K562 (cell line): ENCODE measurements at regions not wholly inside any gene's neighbourhood (a gene's known extent, or its start where the extent isn't known, plus 50 kb on each side); places are given as distances from the start of the nearest gene placed in this dataset.

Experiments used
- CCAR2 ChIP-seq: fragments of 200-400 bp; formaldehyde crosslinking; IDR thresholded peaks from 2 replicates; pipeline ENCODE4 v1.6.1; 2017; ENCODE audit warnings: mild to moderate bottlenecking, low read depth, low read length
- CCNT2 ChIP-seq: IDR thresholded peaks from 2 replicates; pipeline ENCODE4 v1.6.1; 2011; ENCODE audit warnings: borderline replicate concordance, low read depth, mild to moderate bottlenecking, moderate library complexity, mixed read lengths, low read length; ENCODE audit not compliant: insufficient read length; ENCODE audit errors: extremely low read depth
- EP300 ChIP-seq: IDR thresholded peaks from 2 replicates; pipeline ENCODE4 v1.6.1; 2012; ENCODE audit warnings: low read length, improper control_type of control experiment
- GTF2F1 ChIP-seq: IDR thresholded peaks from 2 replicates; pipeline ENCODE4 v1.6.1; 2011; ENCODE audit warnings: low read depth, low read length, improper control_type of control experiment
- L3MBTL2 ChIP-seq: fragments of 450-650 bp; IDR thresholded peaks from 2 replicates; pipeline ENCODE4 v1.6.1; 2016; ENCODE audit warnings: mild to moderate bottlenecking, moderate library complexity
- MAX ChIP-seq: sonication (generic); formaldehyde crosslinking; IDR thresholded peaks from 2 replicates; pipeline ENCODE4 v1.9.0; 2022; ENCODE audit warnings: mild to moderate bottlenecking, missing genetic modification reagents
- REST ChIP-seq, 2 experiments: fragments of 450-650 bp; formaldehyde crosslinking in 1 of 2; IDR thresholded peaks; 2 replicates each; pipeline versions ENCODE4 v1.4.0 to v1.6.1; 2014 to 2020; ENCODE audit warnings: mild to moderate bottlenecking in 2 of 2, borderline replicate concordance in 1 of 2, low read depth in 1 of 2
- ZBTB40 ChIP-seq, 2 experiments: fragments of 450-650 bp in 1 of 2; sonication (generic) in 1 of 2; formaldehyde crosslinking in 1 of 2; IDR thresholded peaks; 2 replicates each; pipeline versions ENCODE4 v1.7.1 to v1.9.0; 2016 to 2022; ENCODE audit warnings: inconsistent platforms in 1 of 2, mild to moderate bottlenecking in 1 of 2, missing genetic modification reagents in 1 of 2
- ZNF592 ChIP-seq: fragments of 450-650 bp; IDR thresholded peaks from 2 replicates; pipeline ENCODE4 v1.6.1; 2017; ENCODE audit warnings: antibody characterized with exemption, mild to moderate bottlenecking

GRCh38 chr13:70932511-70932910 lies 824.3 kb upstream of the KLHL1 start:
- TF ChIP-seq CCAR2 (no peak), ZNF592 (no peak), ZBTB40 (IDR thresholded peaks at IDR 0.05) (no peak), ZBTB40 (CRISPR knock-in tag; IDR thresholded peaks at IDR 0.05) (no peak), REST (IDR thresholded peaks at IDR 0.05; ENCODE audit: borderline replicate concordance) (no peak), REST (CRISPR knock-in tag; IDR thresholded peaks at IDR 0.05; ENCODE audit: low read depth) (no peak), GTF2F1 (no peak), EP300 (no peak), MAX (CRISPR knock-in tag) (no peak), L3MBTL2 (no peak), CCNT2 (no peak)
